Endothelial cell (in vitro differentiated cells): ENCODE measurements at regions not wholly inside any gene's neighbourhood (a gene's known extent, or its start where the extent isn't known, plus 50 kb on each side); places are given as distances from the start of the nearest gene placed in this dataset.

Experiments used
- DNase-seq: peaks from one replicate; pipeline ENCODE4 v3.0.0; 2021; ENCODE audit warnings: low spot score
- H3K27ac Mint-ChIP-seq: one replicate; pipeline ENCODE4 v1.8.0; 2021; ENCODE audit warnings: mixed read lengths, inconsistent platforms; ENCODE audit not compliant: unreplicated experiment
- H3K27me3 Mint-ChIP-seq: one replicate; pipeline ENCODE4 v1.8.0; 2021; ENCODE audit warnings: mild to moderate bottlenecking, moderate library complexity, mixed read lengths, inconsistent platforms; ENCODE audit not compliant: unreplicated experiment
- H3K36me3 Mint-ChIP-seq: one replicate; pipeline ENCODE4 v1.8.0; 2021; ENCODE audit warnings: mild to moderate bottlenecking, low read depth, mixed read lengths, inconsistent platforms; ENCODE audit not compliant: unreplicated experiment
- H3K4me1 Mint-ChIP-seq: one replicate; pipeline ENCODE4 v1.8.0; 2021; ENCODE audit warnings: mild to moderate bottlenecking, mixed read lengths, inconsistent platforms; ENCODE audit not compliant: unreplicated experiment
- H3K4me3 Mint-ChIP-seq: one replicate; pipeline ENCODE4 v1.8.0; 2021; ENCODE audit warnings: mild to moderate bottlenecking, mixed read lengths, inconsistent platforms; ENCODE audit not compliant: unreplicated experiment
- H3K9me3 Mint-ChIP-seq: one replicate; pipeline ENCODE4 v1.8.0; 2021; ENCODE audit warnings: mixed read lengths, inconsistent platforms; ENCODE audit not compliant: unreplicated experiment
- TF ChIP-seq, protein P1 (sequence below): fragments of 200-600 bp; sonication (generic); IDR thresholded peaks from one replicate; pipeline ENCODE4 v1.5.0; 2021; ENCODE audit warnings: antibody characterized with exemption; ENCODE audit not compliant: unreplicated experiment

DNA sequence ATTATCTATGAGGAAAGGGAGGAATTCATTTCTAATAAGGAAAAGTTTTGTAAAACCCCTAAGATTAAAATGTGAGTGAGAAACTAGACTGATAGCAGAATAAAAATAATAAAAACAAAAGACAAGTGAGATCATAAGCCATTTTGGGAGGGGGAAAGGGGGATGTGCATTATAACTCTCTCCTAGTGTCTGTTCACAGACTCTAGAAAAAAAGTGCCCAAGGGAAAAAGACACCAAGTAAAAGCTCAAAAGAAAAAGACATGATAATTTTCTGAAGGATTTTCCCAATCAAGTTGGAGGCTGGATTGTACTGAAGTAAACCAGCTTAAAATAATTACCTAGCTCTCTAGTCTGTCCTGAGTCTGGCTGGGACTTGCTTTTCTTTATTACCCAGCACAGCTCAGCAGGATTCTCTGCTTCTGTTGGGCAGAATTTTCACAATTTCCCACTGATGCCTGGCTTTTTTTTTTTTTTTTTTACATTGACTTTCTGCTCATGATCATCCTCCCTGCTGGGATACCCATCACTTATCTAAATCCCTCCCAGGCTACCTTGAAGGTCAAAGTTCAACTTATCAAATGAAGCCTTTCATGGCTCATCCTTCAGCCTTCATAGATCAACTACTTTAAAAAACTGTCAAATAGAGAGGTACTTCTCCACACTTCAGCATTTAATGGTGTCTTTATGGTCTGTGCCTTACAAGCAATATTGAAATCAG, 124.2 kb upstream of the KCNJ16 start:
- Mint-ChIP-seq H3K4me1 (peaks cover 3% of the 10 kb centered on the region), H3K9me3 (no peaks in the 10 kb centered on the region), H3K27me3 (no peaks in the 10 kb centered on the region), H3K4me3 (no peak overlapping the region), H3K36me3 (no peaks in the 10 kb centered on the region), H3K27ac (no peak overlapping the region)
- no peak for DNase-seq
- TF ChIP-seq, protein P1, sequence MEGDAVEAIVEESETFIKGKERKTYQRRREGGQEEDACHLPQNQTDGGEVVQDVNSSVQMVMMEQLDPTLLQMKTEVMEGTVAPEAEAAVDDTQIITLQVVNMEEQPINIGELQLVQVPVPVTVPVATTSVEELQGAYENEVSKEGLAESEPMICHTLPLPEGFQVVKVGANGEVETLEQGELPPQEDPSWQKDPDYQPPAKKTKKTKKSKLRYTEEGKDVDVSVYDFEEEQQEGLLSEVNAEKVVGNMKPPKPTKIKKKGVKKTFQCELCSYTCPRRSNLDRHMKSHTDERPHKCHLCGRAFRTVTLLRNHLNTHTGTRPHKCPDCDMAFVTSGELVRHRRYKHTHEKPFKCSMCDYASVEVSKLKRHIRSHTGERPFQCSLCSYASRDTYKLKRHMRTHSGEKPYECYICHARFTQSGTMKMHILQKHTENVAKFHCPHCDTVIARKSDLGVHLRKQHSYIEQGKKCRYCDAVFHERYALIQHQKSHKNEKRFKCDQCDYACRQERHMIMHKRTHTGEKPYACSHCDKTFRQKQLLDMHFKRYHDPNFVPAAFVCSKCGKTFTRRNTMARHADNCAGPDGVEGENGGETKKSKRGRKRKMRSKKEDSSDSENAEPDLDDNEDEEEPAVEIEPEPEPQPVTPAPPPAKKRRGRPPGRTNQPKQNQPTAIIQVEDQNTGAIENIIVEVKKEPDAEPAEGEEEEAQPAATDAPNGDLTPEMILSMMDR, result no peak

DNA sequence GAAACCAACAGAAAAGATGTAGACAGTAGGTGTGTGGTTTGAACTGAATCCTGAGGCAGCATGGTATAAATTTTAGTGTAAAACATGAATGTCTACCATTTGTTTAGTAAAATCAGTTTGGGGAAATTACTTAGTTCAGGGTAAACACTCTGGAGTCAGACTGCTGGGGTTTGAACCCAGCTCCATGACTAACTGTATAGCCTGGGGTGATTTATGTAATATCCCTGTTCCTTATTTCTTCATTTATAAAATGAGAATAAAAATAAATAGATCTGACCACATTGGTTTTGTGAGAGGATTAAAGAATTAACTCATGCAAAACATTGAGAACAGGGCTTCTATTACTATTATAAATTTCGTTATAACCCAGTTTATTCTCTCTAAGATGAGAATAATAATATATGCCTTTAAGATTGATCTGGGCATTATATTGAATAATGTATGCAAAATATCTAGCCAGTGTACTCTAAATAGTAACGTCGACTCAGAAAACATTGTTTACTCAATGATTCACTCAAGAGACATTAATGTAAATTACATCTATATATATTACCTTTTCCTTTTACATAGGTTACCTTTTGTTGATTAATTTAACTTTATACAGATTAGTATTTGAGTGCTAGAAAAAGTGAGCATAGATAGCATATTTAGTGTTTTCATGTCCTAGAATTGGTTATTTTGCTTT, 120.6 kb upstream of the KCNJ16 start:
- TF ChIP-seq, protein P1, result no peak
- DNase-seq, result no peak
- Mint-ChIP-seq H3K27me3 (peaks cover 4% of the 10 kb centered on the region), H3K27ac (no peak overlapping the region), H3K36me3 (no peaks in the 10 kb centered on the region), H3K4me3 (no peak overlapping the region), H3K9me3 (no peaks in the 10 kb centered on the region), H3K4me1 (peaks cover 2% of the 10 kb centered on the region)

DNA sequence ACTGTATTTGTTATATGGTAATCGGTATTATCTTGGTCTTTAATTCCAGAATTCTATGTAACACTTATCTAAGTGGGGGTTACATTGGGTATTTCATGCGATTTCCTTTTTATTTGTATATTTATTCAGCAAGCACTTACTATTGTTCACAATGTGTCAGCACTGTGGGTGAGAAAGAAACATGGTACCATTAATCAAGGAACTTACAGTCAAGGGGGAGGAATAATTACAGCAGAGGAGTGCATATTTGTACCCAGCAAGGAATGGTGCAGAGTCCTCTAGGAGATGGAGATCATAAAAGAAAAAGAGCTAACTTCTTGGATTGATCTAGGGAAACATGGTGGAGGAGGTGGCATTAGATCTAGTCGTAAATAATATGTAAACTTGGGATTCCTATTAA, 117.0 kb upstream of the KCNJ16 start:
- no peak overlapping the region for H3K27ac Mint-ChIP-seq
- TF ChIP-seq, protein P1, result no peak
- H3K9me3 Mint-ChIP-seq, result no peaks in the 10 kb centered on the region

DNA sequence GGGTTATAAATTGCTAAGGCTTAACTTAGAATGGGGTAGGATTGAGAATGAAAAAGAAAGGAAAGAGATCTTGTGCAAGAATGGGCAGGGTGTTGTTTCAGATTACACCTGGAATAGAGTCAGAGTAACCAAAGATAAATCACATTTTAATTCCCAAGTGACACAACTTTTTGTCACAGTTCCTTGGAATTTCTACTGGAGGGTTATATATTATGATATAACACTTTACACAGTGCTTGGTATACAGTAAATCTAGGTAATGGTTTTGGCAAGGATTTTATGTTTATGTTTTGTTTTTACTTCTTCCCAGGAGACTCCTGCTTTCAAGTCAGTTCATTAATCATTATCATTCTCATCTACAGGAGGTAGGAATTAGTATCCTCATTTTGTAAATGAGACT, 115.7 kb upstream of the KCNJ16 start:
- no peak for DNase-seq
- H3K4me3 Mint-ChIP-seq, result no peak overlapping the region
- peaks cover 5% of the 10 kb centered on the region for H3K27me3 Mint-ChIP-seq
- H3K27ac Mint-ChIP-seq, result no peak overlapping the region
- H3K36me3 Mint-ChIP-seq, result no peaks in the 10 kb centered on the region
- H3K4me1 Mint-ChIP-seq, result peaks cover 14% of the 10 kb centered on the region
- H3K9me3 Mint-ChIP-seq, result no peaks in the 10 kb centered on the region
- TF ChIP-seq, protein P1, result no peak

More for the DNA sequence above, 117.0 kb upstream of the KCNJ16 start:
- Mint-ChIP-seq H3K4me1 (peaks cover 14% of the 10 kb centered on the region), H3K36me3 (no peaks in the 10 kb centered on the region), H3K27me3 (peaks cover 5% of the 10 kb centered on the region), H3K4me3 (no peak overlapping the region)
- no peak for DNase-seq

DNA sequence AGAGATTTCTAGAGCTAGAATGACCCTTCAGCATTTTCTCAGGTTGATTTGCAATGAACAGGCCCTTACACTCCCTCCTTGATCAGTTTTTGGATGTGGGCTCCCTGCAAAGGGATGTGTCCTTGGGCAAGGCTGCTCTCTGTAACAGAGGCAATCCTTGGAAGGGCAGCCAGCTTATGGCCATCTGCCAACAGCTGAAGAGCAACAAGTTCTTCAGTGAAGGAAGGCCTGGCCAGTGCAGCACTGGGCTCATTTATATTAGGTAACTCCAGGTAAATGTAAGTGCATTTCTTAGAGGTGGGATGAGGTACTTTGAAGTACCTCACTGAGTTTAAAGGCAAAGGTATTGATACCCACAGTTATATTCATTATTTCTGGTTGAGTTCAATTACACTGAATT, 114.3 kb upstream of the KCNJ16 start:
- no peak overlapping the region for H3K27ac Mint-ChIP-seq
- H3K36me3 Mint-ChIP-seq, result no peaks in the 10 kb centered on the region
- peaks cover 14% of the 10 kb centered on the region for H3K4me1 Mint-ChIP-seq
- no peak for DNase-seq
- H3K27me3 Mint-ChIP-seq, result peaks cover 7% of the 10 kb centered on the region
- TF ChIP-seq, protein P1, result no peak
- no peaks in the 10 kb centered on the region for H3K9me3 Mint-ChIP-seq
- H3K4me3 Mint-ChIP-seq, result no peak overlapping the region
